BJ (cell line): ENCODE measurements at regions not wholly inside any gene's neighbourhood (a gene's known extent, or its start where the extent isn't known, plus 50 kb on each side); places are given as distances from the start of the nearest gene placed in this dataset.

Experiments used
- CTCF ChIA-PET: fragments of 350-600 bp; formaldehyde crosslinking; extraction: SDS; loops from one replicate; lab custom pipeline; 2021; ENCODE audit warnings: antibody characterized with exemption, inconsistent platforms; lab: Yijun Ruan, JAX
- POLR2A ChIA-PET: fragments of 300-600 bp; sonication (Branson Sonifier 250); formaldehyde crosslinking; extraction: SDS; loops from one replicate; lab custom pipeline; 2021; ENCODE audit warnings: antibody characterized with exemption; lab: Charles Lee
- DNase-seq: peaks from one replicate; pipeline ENCODE4 v3.0.0-alpha.2; 2011; ENCODE audit warnings: low read depth
- H3K27me3 ChIP-seq: 2 replicates; pipeline ENCODE4 v1.6.0; 2011; ENCODE audit warnings: low read length; ENCODE audit not compliant: control insufficient read depth, insufficient read depth
- H3K36me3 ChIP-seq: 2 replicates; pipeline ENCODE4 v1.5.1; 2011; ENCODE audit warnings: low read length; ENCODE audit not compliant: control insufficient read depth, insufficient read depth
- H3K4me3 ChIP-seq: 2 replicates; pipeline ENCODE4 v1.5.1; 2011; ENCODE audit warnings: low read depth, mild to moderate bottlenecking, control low read depth, low read length
- CTCF ChIP-seq: IDR thresholded peaks from 2 replicates; pipeline ENCODE4 v1.5.1; 2011; ENCODE audit warnings: low read depth, mild to moderate bottlenecking, control low read depth, inconsistent platforms, low read length, moderate library complexity; ENCODE audit not compliant: insufficient read depth

- no peak for DNase-seq
- no peak for TF ChIP-seq CTCF
- ChIA-PET CTCF (no interaction called here), POLR2A (no interaction called here)
- Histone ChIP-seq H3K4me3 (no peak overlapping the region), H3K36me3 (no peaks in the 10 kb centered on the region), H3K27me3 (peaks cover 4% of the 10 kb centered on the region)
These were observed 83.0 kb upstream of the CTDP1 start for GRCh38 chr18:79596446-79597175.

- no peak for DNase-seq
- CTCF ChIA-PET, result no interaction called here
- H3K4me3 ChIP-seq, result no peak overlapping the region
- H3K36me3 ChIP-seq, result no peaks in the 10 kb centered on the region
- H3K27me3 ChIP-seq, result peaks cover 4% of the 10 kb centered on the region
- POLR2A ChIA-PET, result no interaction called here
- no peak for TF ChIP-seq CTCF
These were observed 82.3 kb upstream of the CTDP1 start for GRCh38 chr18:79597176-79597830.

- Histone ChIP-seq H3K4me3 (no peak overlapping the region), H3K27me3 (peaks cover 2% of the 10 kb centered on the region), H3K36me3 (no peaks in the 10 kb centered on the region)
- no peak for TF ChIP-seq CTCF
- CTCF ChIA-PET, result no interaction called here
- POLR2A ChIA-PET, result no interaction called here
- DNase-seq, result no peak
These were observed 81.6 kb upstream of the CTDP1 start for GRCh38 chr18:79597831-79598632.

GRCh38 chr18:79598633-79599175, 80.9 kb upstream of the CTDP1 start:
- Histone ChIP-seq H3K36me3 (no peaks in the 10 kb centered on the region), H3K27me3 (peaks cover 2% of the 10 kb centered on the region), H3K4me3 (no peak overlapping the region)
- POLR2A ChIA-PET, result no interaction called here
- no peak for TF ChIP-seq CTCF
- DNase-seq, result no peak
- CTCF ChIA-PET, result no interaction called here

GRCh38 chr18:79599441-79599931, 80.1 kb upstream of the CTDP1 start:
- no peak for DNase-seq
- H3K36me3 ChIP-seq, result no peaks in the 10 kb centered on the region
- ChIA-PET CTCF (no interaction called here), POLR2A (no interaction called here)
- peaks cover 2% of the 10 kb centered on the region for H3K27me3 ChIP-seq
- no peak overlapping the region for H3K4me3 ChIP-seq
- TF ChIP-seq CTCF, result no peak
